KMS-11 (cell line): ENCODE measurements at regions not wholly inside any gene's neighbourhood (a gene's known extent, or its start where the extent isn't known, plus 50 kb on each side); places are given as distances from the start of the nearest gene placed in this dataset.

Experiments
- H2AFZ ChIP-seq: fragments of 200-600 bp; sonication (generic); 2 replicates; pipeline ENCODE4 v1.6.1; 2016; ENCODE audit warnings: antibody characterized with exemption, mixed run types, low read depth
- H3K27ac ChIP-seq: fragments of 200-600 bp; sonication (generic); 2 replicates; pipeline ENCODE4 v1.6.1; 2016; ENCODE audit warnings: mild to moderate bottlenecking, mixed run types
- H3K27me3 ChIP-seq: fragments of 200-600 bp; sonication (generic); 2 replicates; pipeline ENCODE4 v1.6.1; 2017; ENCODE audit warnings: mild to moderate bottlenecking, low read depth, mixed run types, moderate library complexity; ENCODE audit not compliant: insufficient read depth
- H3K36me3 ChIP-seq: fragments of 200-600 bp; sonication (generic); 2 replicates; pipeline ENCODE4 v1.6.1; 2017; ENCODE audit warnings: mild to moderate bottlenecking, mixed run types; ENCODE audit not compliant: insufficient read depth
- H3K4me1 ChIP-seq: fragments of 200-600 bp; sonication (generic); 2 replicates; pipeline ENCODE4 v1.6.1; 2016; ENCODE audit warnings: mild to moderate bottlenecking, low read depth, mixed run types; ENCODE audit not compliant: poor library complexity, severe bottlenecking
- H3K4me2 ChIP-seq: fragments of 200-600 bp; sonication (generic); 2 replicates; pipeline ENCODE4 v1.7.0; 2016; ENCODE audit warnings: mild to moderate bottlenecking, mixed run types
- H3K4me3 ChIP-seq: fragments of 200-600 bp; sonication (generic); IDR thresholded peaks from 2 replicates; pipeline ENCODE4 v1.6.1; 2017; ENCODE audit warnings: low read depth, low read length, mixed read lengths; ENCODE audit not compliant: insufficient read depth
- H3K79me2 ChIP-seq: fragments of 200-600 bp; sonication (generic); 2 replicates; pipeline ENCODE4 v1.6.1; 2016; ENCODE audit warnings: low read depth, mixed run types; ENCODE audit not compliant: insufficient read depth
- H3K9ac ChIP-seq: fragments of 200-600 bp; sonication (generic); 2 replicates; pipeline ENCODE4 v1.6.1; 2016; ENCODE audit warnings: mild to moderate bottlenecking, mixed run types
- H4K20me1 ChIP-seq: fragments of 200-600 bp; sonication (generic); 2 replicates; pipeline ENCODE4 v1.6.1; 2016; ENCODE audit warnings: mild to moderate bottlenecking, mixed run types; ENCODE audit not compliant: insufficient read depth
- CTCF ChIP-seq: fragments of 200-600 bp; sonication (generic); conservative IDR thresholded peaks from 2 replicates; pipeline ENCODE4 v1.6.1; 2017; ENCODE audit warnings: low read depth, mild to moderate bottlenecking, antibody characterized with exemption, low read length, moderate library complexity, mixed read lengths

DNA sequence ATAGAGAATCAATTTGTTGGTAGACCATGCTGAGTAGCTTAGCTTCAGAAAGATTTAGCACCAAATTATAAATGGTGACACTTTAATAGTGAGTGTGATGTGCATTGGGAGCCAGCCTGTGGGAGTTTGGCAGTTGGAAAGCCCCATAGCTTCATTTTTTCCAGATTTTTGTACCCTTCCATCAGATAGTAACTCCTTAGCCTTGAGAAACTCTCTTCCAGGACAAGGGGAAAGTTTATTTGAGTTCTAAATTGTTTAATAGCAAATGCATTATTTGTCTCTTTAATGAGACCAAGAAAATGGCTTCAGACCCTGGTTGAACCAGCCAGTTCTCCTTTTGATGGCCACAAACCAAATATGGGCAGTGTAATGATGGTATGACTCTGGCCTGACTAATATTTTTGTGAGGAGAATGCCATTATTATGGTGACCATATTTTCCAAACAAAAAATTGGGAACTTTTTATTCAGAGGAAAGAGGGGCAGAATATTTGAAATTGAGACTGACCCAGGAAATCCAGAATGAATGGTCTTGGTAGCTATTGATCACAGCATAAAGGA is 49.8 kb downstream of the PLCE1 start:
- Histone ChIP-seq H3K36me3 (no peaks in the 10 kb centered on the region), H3K9ac (no peak overlapping the region), H2AFZ (no peak overlapping the region), H3K4me2 (no peak overlapping the region), H4K20me1 (no peaks in the 10 kb centered on the region), H3K27me3 (no peaks in the 10 kb centered on the region), H3K4me1 (no peaks in the 10 kb centered on the region), H3K27ac (no peak overlapping the region), H3K4me3 (no peak overlapping the region), H3K79me2 (no peaks in the 10 kb centered on the region)
- no peak for TF ChIP-seq CTCF

GRCh38 chr10:94046098-94046497 is 52.4 kb downstream of the PLCE1 start:
- no peaks in the 10 kb centered on the region for H3K36me3 ChIP-seq
- no peak overlapping the region for H3K4me3 ChIP-seq
- no peaks in the 10 kb centered on the region for H4K20me1 ChIP-seq
- H2AFZ ChIP-seq: no peak overlapping the region
- no peaks in the 10 kb centered on the region for H3K4me1 ChIP-seq
- H3K4me2 ChIP-seq: no peak overlapping the region
- H3K9ac ChIP-seq: no peak overlapping the region
- no peaks in the 10 kb centered on the region for H3K79me2 ChIP-seq
- H3K27me3 ChIP-seq: no peaks in the 10 kb centered on the region
- no peak overlapping the region for H3K27ac ChIP-seq
- no peak for TF ChIP-seq CTCF

GRCh38 chr10:94047293-94047692 is 53.6 kb downstream of the PLCE1 start:
- H3K79me2 ChIP-seq: no peaks in the 10 kb centered on the region
- no peaks in the 10 kb centered on the region for H4K20me1 ChIP-seq
- H3K27me3 ChIP-seq: no peaks in the 10 kb centered on the region
- H3K4me3 ChIP-seq: no peak overlapping the region
- no peak overlapping the region for H3K9ac ChIP-seq
- no peaks in the 10 kb centered on the region for H3K4me1 ChIP-seq
- no peaks in the 10 kb centered on the region for H3K36me3 ChIP-seq
- no peak overlapping the region for H2AFZ ChIP-seq
- H3K27ac ChIP-seq: no peak overlapping the region
- H3K4me2 ChIP-seq: no peak overlapping the region
- no peak for TF ChIP-seq CTCF

DNA sequence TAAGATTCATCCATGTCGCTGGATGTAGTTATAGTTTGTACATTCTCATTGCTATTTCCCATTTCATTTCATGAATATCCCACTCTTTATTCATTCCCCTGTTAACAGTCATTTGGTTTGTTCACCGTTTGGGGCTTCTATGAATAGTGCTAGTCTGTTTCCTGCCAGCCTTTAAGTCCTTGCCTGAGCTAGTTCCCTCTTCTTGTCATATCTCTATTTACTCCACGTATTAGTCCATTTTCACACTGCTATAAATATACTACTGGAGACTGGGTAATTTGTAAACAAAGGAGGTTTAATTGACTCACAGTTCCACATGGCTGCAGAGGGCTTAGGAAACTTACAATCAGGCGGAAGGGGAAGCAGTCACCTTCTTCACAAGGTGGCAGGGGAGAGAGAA is 56.2 kb downstream of the PLCE1 start:
- Histone ChIP-seq H2AFZ (no peak overlapping the region), H3K9ac (no peak overlapping the region), H3K27ac (no peak overlapping the region), H3K36me3 (no peaks in the 10 kb centered on the region), H4K20me1 (no peaks in the 10 kb centered on the region), H3K27me3 (no peaks in the 10 kb centered on the region), H3K4me3 (no peak overlapping the region), H3K79me2 (no peaks in the 10 kb centered on the region), H3K4me2 (no peak overlapping the region), H3K4me1 (no peaks in the 10 kb centered on the region)
- TF ChIP-seq CTCF: no peak
